Medulla oblongata (tissue), 1 donor: ENCODE measurements at regions not wholly inside any gene's neighbourhood (a gene's known extent, or its start where the extent isn't known, plus 50 kb on each side); places are given as distances from the start of the nearest gene placed in this dataset.
A peak's percentile ranks its signal among the peaks of the same experiment; 100 is the strongest.

Experiments
- DNase-seq: peaks from one replicate; pipeline ENCODE4 v3.0.0-alpha.2; 2015; ENCODE audit errors: extremely low spot score

DNA sequence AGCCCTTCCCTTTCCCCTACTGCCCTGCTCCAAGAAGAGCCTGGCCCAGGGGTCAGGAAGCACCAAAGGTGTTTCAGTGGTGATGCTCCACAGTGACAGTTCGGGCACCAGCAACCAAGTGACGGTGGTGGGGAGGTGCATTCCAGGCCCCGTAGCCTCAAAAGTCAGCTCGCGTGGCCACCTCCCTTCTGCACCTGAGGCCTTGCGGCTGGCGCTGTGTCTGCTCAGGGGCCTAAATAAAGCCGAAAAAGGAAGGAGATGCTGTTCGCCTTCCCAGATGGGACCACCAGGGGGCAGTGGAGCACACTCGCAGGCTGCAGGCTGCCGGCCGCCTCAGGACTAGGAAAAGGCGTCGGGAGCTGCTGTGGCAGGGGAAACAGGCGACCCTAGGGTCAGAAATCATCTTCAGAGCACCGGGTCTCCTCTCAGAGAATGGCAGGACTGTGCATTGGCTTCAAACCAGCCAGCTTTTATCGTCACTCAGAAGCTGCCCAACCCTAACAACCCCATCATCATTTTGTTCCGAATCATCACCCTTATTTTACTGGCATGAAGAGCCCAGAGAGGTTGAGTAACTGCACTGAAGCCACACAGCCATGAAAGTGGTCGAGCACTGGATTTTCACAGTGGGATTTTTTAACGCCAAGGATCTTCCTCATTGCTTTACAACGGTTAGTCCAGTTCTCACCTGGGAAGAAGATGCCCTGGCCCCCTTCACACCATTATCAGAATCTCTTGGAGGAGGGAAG, 213.0 kb upstream of the CELF4 start:
- peak; percentile 73 for DNase-seq

- DNase-seq = no peak
These were observed 204.2 kb upstream of the CELF4 start for GRCh38 chr18:37769826-37770225.

DNA sequence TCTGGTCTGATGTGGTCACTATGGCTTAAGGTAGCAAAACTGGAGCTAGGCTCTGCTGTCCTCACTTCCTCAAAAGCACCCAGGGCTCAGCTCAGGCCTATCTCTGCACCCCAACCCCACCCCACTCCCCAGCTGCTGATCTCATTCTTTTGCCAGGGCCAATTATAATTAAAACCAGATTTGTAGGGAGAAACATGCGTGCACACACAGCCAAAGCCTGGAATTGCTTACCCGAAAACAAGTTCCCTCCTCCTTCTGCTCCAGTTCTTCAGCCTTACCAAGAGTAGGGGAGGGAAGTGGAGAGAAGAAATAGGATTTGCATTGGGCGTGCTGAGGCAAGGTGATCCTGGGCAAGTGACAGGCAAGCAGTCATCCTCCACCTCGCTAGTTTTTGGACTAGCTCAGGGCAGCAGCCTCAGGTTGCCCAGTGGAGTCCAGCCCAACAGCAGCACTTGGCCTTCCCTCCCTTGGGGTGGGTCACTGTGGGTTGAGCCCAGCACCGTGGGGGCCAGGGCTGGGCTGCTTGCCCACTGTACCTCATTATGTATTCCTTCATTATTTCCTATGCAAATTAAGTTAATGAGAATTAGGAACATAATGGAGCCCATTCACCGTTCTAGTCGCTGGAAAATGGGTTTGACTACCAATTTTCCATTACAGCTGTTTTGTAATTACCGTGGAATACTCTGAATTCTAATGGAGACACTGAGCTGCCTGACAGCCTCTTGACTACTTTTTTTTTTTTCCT, 199.1 kb upstream of the CELF4 start:
- DNase-seq = no peak

DNA sequence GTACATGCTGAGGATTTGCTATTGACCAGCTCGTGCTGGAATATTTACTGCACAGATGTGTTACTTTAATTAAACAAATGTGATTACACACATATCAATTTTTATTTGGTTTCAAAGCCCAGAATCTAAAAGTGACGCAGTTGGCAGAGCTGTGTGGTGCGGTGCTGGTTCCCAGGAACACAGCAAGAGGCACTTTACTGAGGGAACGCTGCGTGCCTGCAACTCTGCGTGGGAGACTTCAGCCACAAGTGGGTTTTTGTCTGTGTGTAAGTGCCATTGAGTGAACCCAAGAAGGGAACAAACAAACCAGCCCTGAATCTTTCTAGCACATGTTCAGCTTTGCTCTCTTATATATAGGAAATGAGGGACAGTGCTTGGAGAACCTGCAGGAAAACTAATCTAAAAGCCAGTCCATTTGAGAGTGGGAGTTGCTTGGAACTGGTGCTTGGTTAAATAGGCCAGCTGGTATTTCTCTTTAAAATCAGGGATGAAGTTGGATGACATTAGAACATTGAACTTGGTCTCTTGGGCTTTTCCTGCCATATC, 196.6 kb upstream of the CELF4 start:
- DNase-seq = no peak

- DNase-seq = no peak
These were observed 188.5 kb upstream of the CELF4 start for GRCh38 chr18:37754141-37754540.

GRCh38 chr18:37742436-37742835, 176.8 kb upstream of the CELF4 start:
- DNase-seq = no peak

DNA sequence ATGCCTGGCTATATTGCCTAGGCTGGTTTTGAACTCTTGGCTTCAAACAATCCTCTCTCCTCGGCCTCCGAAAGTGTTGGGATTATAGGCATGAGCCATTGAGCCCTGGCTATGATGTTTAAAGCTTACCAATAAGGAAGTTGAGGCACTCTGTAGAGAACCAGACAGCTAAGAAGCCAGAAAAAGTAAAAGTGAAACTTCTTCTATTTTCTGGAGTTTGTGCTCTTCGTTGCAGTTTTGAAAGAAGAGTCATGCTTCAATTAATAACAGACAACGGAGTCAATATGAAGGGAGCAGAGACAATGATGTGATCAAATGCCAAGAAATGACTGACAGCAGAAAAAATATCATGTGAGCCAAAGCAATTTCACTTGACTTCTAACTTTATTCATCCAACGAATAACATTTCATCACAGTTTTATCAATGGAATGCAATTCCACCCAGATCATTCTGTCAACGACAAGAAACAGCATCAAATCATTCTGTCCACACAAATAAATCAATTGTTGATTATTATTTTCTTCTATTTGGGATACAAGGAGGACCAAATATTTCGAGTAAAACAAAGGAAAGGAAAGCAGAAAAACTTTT, 175.5 kb upstream of the CELF4 start:
- no peak for DNase-seq

DNA sequence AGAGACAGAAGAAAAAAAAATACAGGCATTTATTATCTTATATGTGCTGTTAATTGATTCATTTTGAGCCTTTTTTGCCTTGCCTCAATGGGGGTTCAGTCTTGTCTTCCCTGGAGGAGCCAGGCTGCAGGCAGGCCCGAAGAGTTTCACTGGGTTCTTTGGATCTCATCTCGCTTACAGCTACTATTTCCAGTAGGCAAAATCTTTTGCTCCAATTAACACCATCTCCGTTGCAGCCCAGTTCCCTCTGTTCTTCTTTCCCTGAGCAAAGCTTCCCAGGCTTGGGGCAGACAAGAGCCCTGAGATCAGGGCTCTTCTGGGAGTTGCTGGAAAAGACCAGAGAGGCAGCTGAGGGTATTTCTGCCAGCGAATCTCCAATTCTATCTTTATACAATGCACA, 168.8 kb upstream of the CELF4 start:
- DNase-seq = no peak

DNA sequence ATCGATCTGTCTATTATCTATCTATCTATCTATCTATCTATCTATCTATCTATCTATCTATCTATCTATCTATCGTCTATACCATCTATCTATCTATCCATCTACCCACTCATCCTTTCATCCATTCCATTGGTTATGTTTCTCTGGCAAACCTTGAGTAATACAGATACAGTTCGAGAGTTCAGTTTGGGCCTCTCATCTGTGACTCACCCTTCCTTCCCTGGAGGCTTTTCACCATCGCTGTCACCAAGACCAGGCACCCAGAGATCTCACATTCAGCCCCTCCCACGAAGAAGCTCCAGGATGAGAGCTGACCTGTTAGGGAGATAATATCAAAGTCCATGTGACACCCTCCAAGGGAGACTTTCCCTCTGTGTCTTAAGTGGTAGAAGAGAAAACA, 164.1 kb upstream of the CELF4 start:
- DNase-seq = no peak

GRCh38 chr18:37724206-37724605, 158.6 kb upstream of the CELF4 start:
- no peak for DNase-seq

DNA sequence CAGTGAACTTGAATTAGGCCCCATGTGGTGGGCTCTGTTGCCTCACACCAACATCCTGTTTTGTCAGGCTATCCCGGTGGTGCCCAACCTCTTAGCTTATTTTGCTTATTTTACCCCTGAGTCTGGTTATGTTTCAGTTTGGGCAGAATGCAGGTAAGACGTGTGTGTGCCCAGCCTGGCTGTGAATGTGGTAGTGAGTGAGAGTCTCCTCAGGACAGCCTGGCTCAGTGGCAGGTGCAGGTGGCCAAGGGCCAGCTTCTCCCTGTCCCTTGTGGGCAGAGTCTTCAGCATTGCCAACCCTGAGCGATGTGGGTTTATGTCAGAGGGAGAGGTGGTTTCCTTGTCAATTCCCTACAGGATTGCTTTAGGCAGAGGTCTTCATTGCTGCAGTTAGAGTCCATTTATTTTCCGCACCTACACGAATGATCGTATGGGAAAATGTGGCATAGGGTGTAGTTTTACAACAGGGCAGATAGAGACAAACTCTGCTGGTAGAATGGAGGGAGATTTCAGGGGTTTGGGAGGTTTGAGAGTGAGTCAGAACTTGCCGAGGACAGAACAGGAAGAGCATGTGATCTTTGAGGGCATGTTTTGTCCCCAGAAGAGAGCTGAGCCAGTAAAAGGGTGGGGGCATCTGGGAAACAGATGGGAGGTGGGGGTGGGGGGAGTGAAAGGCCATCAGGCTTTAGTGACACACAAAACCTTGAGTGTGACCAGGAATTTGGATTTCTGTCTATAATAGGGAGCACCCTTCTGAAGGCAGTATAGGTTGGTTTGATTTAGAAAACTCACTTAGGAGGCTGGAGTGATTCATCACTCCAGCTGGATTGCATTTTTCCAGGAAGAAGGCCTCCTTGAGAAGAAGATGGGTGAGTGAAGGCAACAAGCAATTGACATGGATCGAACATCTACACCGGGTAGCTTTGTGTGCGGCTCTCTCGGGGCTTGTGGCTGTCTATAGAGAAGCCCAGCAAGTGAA, 156.2 kb upstream of the CELF4 start:
- no peak for DNase-seq

GRCh38 chr18:37720663-37721062, 155.1 kb upstream of the CELF4 start:
- no peak for DNase-seq

DNA sequence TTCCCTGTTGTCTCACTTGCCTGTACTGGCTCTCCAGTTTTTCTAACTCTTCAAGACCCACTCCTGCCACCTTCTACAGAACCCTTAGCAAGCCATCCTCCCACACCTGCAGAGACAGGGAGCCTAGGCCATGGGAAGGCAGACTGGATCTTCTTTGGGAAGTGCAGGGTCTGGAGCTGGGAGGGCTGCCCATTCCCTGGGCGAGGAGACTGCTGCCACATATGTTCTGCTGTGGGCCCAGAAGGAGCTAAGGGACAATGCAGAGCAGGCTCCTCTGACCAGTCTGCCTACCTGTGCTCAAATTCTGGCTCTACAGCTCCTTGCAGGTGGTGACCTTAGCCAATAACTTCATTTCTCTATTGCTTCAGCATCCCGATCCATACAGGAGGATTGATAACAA, 152.1 kb upstream of the CELF4 start:
- DNase-seq = no peak

GRCh38 chr18:37717098-37717497, 151.5 kb upstream of the CELF4 start:
- no peak for DNase-seq

DNA sequence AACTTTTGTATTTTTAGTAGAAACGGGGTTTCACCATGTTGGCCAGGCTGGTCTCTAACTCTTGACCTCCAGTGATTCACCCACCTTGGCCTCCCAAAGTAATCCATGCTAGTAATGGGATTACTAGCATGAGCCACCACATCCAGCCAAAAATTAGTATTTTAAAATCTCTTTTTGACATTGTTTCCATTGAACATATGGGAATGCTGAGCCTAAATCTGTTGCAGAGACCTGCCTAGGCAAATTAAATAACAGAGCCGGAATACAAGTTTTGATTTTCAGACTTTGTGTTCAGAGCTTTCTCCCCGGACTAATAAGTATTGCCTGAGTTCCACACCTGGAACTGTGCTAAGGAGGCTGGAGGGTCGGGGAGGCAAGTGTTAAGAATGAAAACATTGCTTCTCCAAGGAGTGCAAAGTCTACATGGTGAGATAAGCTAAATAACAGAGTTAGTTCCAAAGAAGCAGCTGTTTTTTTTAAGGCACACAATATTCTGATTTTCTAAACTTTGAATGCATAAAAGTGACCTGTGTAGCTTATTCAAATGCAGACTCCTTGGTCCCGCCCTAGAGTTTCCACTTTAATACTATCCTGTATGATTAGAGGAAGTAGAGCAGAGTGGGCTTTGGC, 150.6 kb upstream of the CELF4 start:
- no peak for DNase-seq

DNA sequence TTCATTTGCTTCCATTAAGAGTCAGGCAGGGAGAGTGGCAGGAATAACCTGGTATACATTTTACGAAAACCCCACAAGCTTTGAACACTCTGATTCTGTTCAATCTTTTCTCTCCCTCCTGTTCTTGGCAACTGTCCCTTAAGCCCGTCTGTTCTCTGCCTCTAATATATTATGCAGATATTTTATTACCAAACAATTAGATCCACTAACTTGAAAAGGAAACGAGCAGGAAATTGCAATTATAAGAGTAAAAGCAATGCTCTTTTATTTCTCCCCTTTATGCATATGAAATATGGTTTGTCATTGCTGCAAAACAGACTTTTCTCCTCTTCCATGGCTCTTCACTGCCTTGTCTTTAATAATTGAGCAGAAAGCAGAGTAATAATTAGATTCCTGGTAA, 149.1 kb upstream of the CELF4 start:
- DNase-seq = no peak

- DNase-seq = no peak
These were observed 147.2 kb upstream of the CELF4 start for GRCh38 chr18:37712776-37713175.

DNA sequence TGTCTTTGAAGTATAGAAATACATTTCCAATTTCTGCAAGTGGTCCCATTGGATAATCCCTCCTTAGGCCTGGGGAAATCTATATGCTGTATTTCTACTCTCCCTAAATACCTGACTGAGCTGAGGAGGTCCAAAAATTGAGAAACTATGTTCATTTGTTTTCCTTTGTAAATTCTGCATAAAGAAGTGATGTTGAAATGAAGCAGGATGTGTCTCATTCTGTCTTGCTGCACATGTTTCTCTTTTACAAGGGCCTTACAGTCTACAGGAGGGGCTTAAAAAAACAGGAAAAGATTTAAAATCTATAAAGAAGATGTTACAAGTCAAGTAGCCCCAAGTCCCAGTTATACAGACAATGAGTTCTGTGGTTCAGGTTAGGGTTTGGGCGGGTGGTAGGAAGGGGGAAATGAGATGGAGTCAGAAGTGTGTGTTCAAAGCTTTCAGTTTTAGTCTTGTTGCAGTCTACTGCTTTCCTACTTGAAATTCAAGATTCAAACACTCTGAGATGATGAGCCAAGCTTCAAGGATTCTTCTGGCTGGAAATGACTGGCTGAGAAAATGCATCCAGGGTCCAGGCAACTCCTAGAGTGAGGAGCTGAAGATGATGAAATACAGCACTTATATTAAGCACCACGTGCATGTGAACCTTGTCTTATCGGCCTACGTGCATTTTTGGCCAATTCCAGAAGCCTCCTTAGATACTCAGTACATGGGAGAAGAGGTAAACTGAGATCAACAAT, 146.3 kb upstream of the CELF4 start:
- DNase-seq = no peak

GRCh38 chr18:37710726-37711125, 145.1 kb upstream of the CELF4 start:
- no peak for DNase-seq

- no peak for DNase-seq
These were observed 144.1 kb upstream of the CELF4 start for GRCh38 chr18:37709740-37710139.
